Esophagus squamous epithelium (tissue), 5 donors: ENCODE measurements at regions not wholly inside any gene's neighbourhood (a gene's known extent, or its start where the extent isn't known, plus 50 kb on each side); places are given as distances from the start of the nearest gene placed in this dataset.

Source experiments
- DNase-seq: peaks from one replicate; lab custom pipeline; 2025; lab: John Stamatoyannopoulos, UW
- H3K27ac ChIP-seq, 4 donors: fragments of 200-600 bp; sonication (generic); one replicate each; pipeline ENCODE4 v1.5.1; 2016 to 2019; ENCODE audit warnings: mild to moderate bottlenecking in 1 of 4
- H3K27me3 ChIP-seq, 4 donors: fragments of 200-600 bp; sonication (generic); 1 replicate in 3 of 4; 2 replicates in 1 of 4; pipeline versions ENCODE4 v1.5.1 to v1.6.0; 2017 to 2021; ENCODE audit warnings: antibody characterized with exemption in 1 of 4
- H3K36me3 ChIP-seq, 3 donors: fragments of 200-600 bp; sonication (generic); one replicate each; pipeline ENCODE4 v1.5.1; 2016 to 2019
- H3K4me1 ChIP-seq, 3 donors: fragments of 200-600 bp; sonication (generic); one replicate each; pipeline ENCODE4 v1.5.1; 2017 to 2019
- H3K4me3 ChIP-seq, 4 donors: fragments of 200-600 bp; sonication (generic); 1 replicate in 3 of 4; 2 replicates in 1 of 4; pipeline ENCODE4 v1.5.1; 2016 to 2019; ENCODE audit warnings: mild to moderate bottlenecking in 2 of 4, moderate library complexity in 1 of 4
- H3K9me3 ChIP-seq, 3 donors: fragments of 200-600 bp; sonication (generic); one replicate each; pipeline ENCODE4 v1.5.1; 2016 to 2019
- CTCF ChIP-seq, 6 experiments: fragments of 450-650 bp in 4 of 6; fragments of 200-600 bp in 2 of 6; sonication (generic) in 2 of 6; IDR thresholded peaks; one replicate each; pipeline ENCODE4 v1.5.1; 2016 to 2019; ENCODE audit warnings: antibody characterized with exemption in 6 of 6, mild to moderate bottlenecking in 4 of 6, moderate library complexity in 4 of 6
- POLR2A ChIP-seq, 4 donors: fragments of 450-650 bp; IDR thresholded peaks; one replicate each; pipeline ENCODE4 v1.6.1; 2017; ENCODE audit warnings: antibody characterized with exemption in 4 of 4, mild to moderate bottlenecking in 4 of 4, moderate library complexity in 3 of 4
- WGBS, 2 donors: methylation state at CpG; one replicate each; pipeline ENCODE4 v1.1.5; 2018; 5-methylcytosine and 5-hydroxymethylcytosine counted together
- intact Hi-C: fragments of 100-400 bp; cut with DNase I; formaldehyde crosslinking; loops from one replicate; pipeline ENCODE4 v1.15.0; 2022
- donor health status: DM: yes; HTN: yes; CAD: no.

- H3K9me3 ChIP-seq = peaks cover 0 to 12% (median 0%) of the 10 kb centered on the region in 3 donors
- H3K4me3 ChIP-seq = no peak overlapping the region
- TF ChIP-seq CTCF (IDR thresholded peaks at IDR 0.05) (no peak), POLR2A (IDR thresholded peaks at IDR 0.05) (no peak)
- no peak for DNase-seq
- 91 to 100% methylated on average over 1 to 2 of the region's 3 CpGs for WGBS, 2 donors
- intact Hi-C loops = no loop called here
- H3K27ac ChIP-seq = no peak overlapping the region
- no peaks in the 10 kb centered on the region for H3K36me3 ChIP-seq
- H3K4me1 ChIP-seq = no peaks in the 10 kb centered on the region
- H3K27me3 ChIP-seq = no peaks in the 10 kb centered on the region
Measured at GRCh38 chr21:35128536-35128935, 79.4 kb upstream of the RUNX1 start.

- TF ChIP-seq CTCF (IDR thresholded peaks at IDR 0.05) = no peak
- 72 to 74% methylated on average over 2 of the region's 2 CpGs for WGBS, 2 donors
Measured at GRCh38 chr21:35127851-35128250, 78.7 kb upstream of the RUNX1 start.

DNA sequence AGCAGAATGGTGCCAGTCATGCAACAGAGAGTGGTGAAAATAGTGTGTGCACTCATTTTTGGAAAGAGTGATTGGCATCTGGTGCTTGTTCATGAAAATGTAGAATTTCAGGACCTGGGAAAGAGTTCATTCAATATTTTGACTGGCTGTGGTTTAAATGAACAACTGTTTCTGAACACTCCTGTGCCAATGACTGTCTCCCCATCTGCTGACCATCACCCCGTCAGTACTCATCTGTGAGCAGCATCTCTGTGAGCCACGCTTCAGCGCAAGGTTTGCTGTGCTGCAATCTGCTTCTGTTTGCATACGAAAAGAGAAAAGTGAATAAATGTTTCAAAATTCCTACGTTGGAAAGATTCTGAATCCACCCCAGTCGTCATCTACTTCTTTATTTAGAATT lies 77.9 kb upstream of the RUNX1 start:
- H3K4me1 ChIP-seq = no peaks in the 10 kb centered on the region
- TF ChIP-seq POLR2A (IDR thresholded peaks at IDR 0.05) = no peak
- no peak for TF ChIP-seq CTCF (IDR thresholded peaks at IDR 0.05)
- intact Hi-C loops = no loop called here
- 81 to 91% methylated on average over 6 of the region's 6 CpGs for WGBS, 2 donors
- H3K27me3 ChIP-seq = no peaks in the 10 kb centered on the region
- no peak overlapping the region for H3K27ac ChIP-seq
- peaks cover 0 to 12% (median 0%) of the 10 kb centered on the region in 3 donors for H3K9me3 ChIP-seq
- DNase-seq = no peak
- no peaks in the 10 kb centered on the region for H3K36me3 ChIP-seq
- no peak overlapping the region for H3K4me3 ChIP-seq

More at GRCh38 chr21:35127851-35128250, 78.7 kb upstream of the RUNX1 start:
- Histone ChIP-seq H3K27ac (no peak overlapping the region), H3K4me1 (no peaks in the 10 kb centered on the region), H3K36me3 (no peaks in the 10 kb centered on the region), H3K9me3 (peaks cover 0 to 12% (median 0%) of the 10 kb centered on the region in 3 donors), H3K4me3 (no peak overlapping the region), H3K27me3 (no peaks in the 10 kb centered on the region)
- intact Hi-C loops = no loop called here
- DNase-seq = no peak

DNA sequence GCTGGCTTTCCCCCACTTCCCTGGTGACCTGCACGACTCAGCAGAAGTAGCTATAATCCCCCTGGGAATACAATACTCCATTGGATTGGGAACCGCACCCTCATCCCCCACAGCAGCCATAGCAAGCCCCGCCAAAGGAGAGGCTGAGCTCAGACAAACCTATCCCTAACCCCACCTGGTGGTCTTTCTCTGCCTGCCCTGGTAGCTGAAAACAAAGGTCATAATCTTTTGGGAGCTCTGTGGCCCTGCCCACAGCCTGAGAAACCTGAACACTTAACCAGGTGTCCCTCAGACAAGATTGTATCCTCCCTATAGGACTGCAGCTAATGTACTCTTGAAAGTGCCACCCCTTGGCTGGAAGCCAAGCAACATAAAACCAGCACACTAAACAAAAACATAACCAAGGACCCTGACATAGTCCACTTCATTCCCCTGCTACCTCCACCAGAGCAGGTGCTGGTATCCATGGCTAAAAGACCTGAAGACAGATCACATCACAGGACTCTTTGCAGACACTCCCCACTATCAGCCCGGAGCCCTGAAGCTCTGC lies 71.6 kb upstream of the RUNX1 start:
- peaks cover 0 to 12% (median 0%) of the 10 kb centered on the region in 3 donors for H3K9me3 ChIP-seq
- no peak for TF ChIP-seq POLR2A (IDR thresholded peaks at IDR 0.05)
- TF ChIP-seq CTCF (IDR thresholded peaks at IDR 0.05) = no peak
- no peak overlapping the region for H3K27ac ChIP-seq
- WGBS, 2 donors = 93 to 100% methylated on average over 2 to 3 of the region's 4 CpGs
- DNase-seq = no peak
- no peak overlapping the region for H3K4me3 ChIP-seq
- H3K36me3 ChIP-seq = no peaks in the 10 kb centered on the region
- H3K4me1 ChIP-seq = no peaks in the 10 kb centered on the region
- no peaks in the 10 kb centered on the region for H3K27me3 ChIP-seq
- intact Hi-C loops = no loop called here

- intact Hi-C loops = no loop called here
- TF ChIP-seq CTCF (IDR thresholded peaks at IDR 0.05) (no peak), POLR2A (IDR thresholded peaks at IDR 0.05) (no peak)
- no peak overlapping the region for H3K4me3 ChIP-seq
- DNase-seq = no peak
- H3K9me3 ChIP-seq = peaks cover 0 to 7% (median 0%) of the 10 kb centered on the region in 3 donors
- H3K27me3 ChIP-seq = no peaks in the 10 kb centered on the region
- 85 to 96% methylated on average over 5 of the region's 5 CpGs for WGBS, 2 donors
- H3K4me1 ChIP-seq = no peaks in the 10 kb centered on the region
- H3K36me3 ChIP-seq = no peaks in the 10 kb centered on the region
- no peak overlapping the region for H3K27ac ChIP-seq
Measured at GRCh38 chr21:35119501-35120047, 70.5 kb upstream of the RUNX1 start.
